Liver (tissue), 2 donors: ENCODE measurements at regions not wholly inside any gene's neighbourhood (a gene's known extent, or its start where the extent isn't known, plus 50 kb on each side); places are given as distances from the start of the nearest gene placed in this dataset.

Experiments used
- CTCF ChIP-seq: fragments of 150-350 bp; IDR thresholded peaks from 2 replicates; pipeline ENCODE4 v1.5.1; 2017; ENCODE audit warnings: improper control_type of control experiment, low read depth, low read length; ENCODE audit not compliant: missing input control
- ZBTB33 ChIP-seq: IDR thresholded peaks from 2 replicates; pipeline ENCODE4 v1.6.1; 2016; ENCODE audit warnings: antibody characterized with exemption
- donor health status: healthy.

GRCh38 chr1:221439747-221440501, 302.0 kb downstream of the DUSP10 start:
- TF ChIP-seq CTCF (no peak), ZBTB33 (no peak)
